WTC11 (cell line): ENCODE measurements at regions not wholly inside any gene's neighbourhood (a gene's known extent, or its start where the extent isn't known, plus 50 kb on each side); places are given as distances from the start of the nearest gene placed in this dataset.

Experiments
- ATAC-seq: fragments of 200-7000 bp; cut with Tn5 transposase; 2 replicates; pipeline ENCODE4 v1.10.0; 2021; ENCODE audit warnings: mild to moderate bottlenecking, moderate library complexity
- CTCF ChIA-PET: fragments of 300-600 bp; sonication (Branson Sonifier 250); formaldehyde crosslinking; loops from one replicate; lab custom pipeline; 2021; ENCODE audit warnings: antibody characterized with exemption; lab: Charles Lee
- POLR2A ChIA-PET: fragments of 350-600 bp; sonication (Branson Sonifier 250); formaldehyde crosslinking; loops from one replicate; lab custom pipeline; 2021; ENCODE audit warnings: antibody characterized with exemption; lab: Charles Lee
- DNase-seq: peaks from one replicate; pipeline ENCODE4 v3.0.0; 2021; ENCODE audit warnings: low spot score
- H3K27ac Mint-ChIP-seq: 2 replicates; pipeline ENCODE4 v1.8.0; 2021; ENCODE audit warnings: mixed read lengths
- H3K27me3 Mint-ChIP-seq: 2 replicates; pipeline ENCODE4 v1.8.0; 2021; ENCODE audit warnings: low read depth, mild to moderate bottlenecking, moderate library complexity, mixed read lengths
- H3K36me3 Mint-ChIP-seq: 2 replicates; pipeline ENCODE4 v1.8.0; 2021; ENCODE audit warnings: mixed read lengths
- H3K4me1 Mint-ChIP-seq: 2 replicates; pipeline ENCODE4 v1.8.0; 2022; ENCODE audit warnings: mixed read lengths
- H3K4me3 Mint-ChIP-seq: 2 replicates; pipeline ENCODE4 v1.8.0; 2021; ENCODE audit warnings: mild to moderate bottlenecking, moderate library complexity, mixed read lengths
- H3K9me3 Mint-ChIP-seq: 2 replicates; pipeline ENCODE4 v1.8.0; 2021; ENCODE audit warnings: mixed read lengths
- AFF4 ChIP-seq: sonication (generic); formaldehyde crosslinking; IDR thresholded peaks from 2 replicates; pipeline ENCODE4 v1.8.1; 2023; ENCODE audit warnings: mild to moderate bottlenecking, missing genetic modification reagents, borderline replicate concordance
- ATF1 ChIP-seq: sonication (generic); formaldehyde crosslinking; IDR thresholded peaks from 2 replicates; pipeline ENCODE4 v1.8.1; 2023; ENCODE audit warnings: mild to moderate bottlenecking, moderate library complexity, missing genetic modification reagents
- ATF2 ChIP-seq: sonication (generic); formaldehyde crosslinking; IDR thresholded peaks from 2 replicates; pipeline ENCODE4 v1.8.1; 2022; ENCODE audit warnings: low read depth, missing genetic modification reagents, borderline replicate concordance
- E2F5 ChIP-seq: sonication (generic); formaldehyde crosslinking; IDR thresholded peaks from 2 replicates; pipeline ENCODE4 v1.8.1; 2022; ENCODE audit warnings: mild to moderate bottlenecking, moderate library complexity, missing genetic modification reagents
- ELF4 ChIP-seq: sonication (generic); formaldehyde crosslinking; IDR thresholded peaks from 2 replicates; pipeline ENCODE4 v1.8.1; 2022; ENCODE audit warnings: low read depth, mild to moderate bottlenecking, moderate library complexity, missing genetic modification reagents
- FOXP4 ChIP-seq: sonication (generic); formaldehyde crosslinking; IDR thresholded peaks from 2 replicates; pipeline ENCODE4 v1.8.0; 2022; ENCODE audit warnings: mild to moderate bottlenecking, missing genetic modification reagents
- HMGA2 ChIP-seq: fragments of 250-450 bp; sonication (Bioruptor Pico); IDR thresholded peaks from 2 replicates; pipeline ENCODE4 v1.4.0; 2021; ENCODE audit warnings: mild to moderate bottlenecking, moderate library complexity
- HMGXB4 ChIP-seq: sonication (generic); formaldehyde crosslinking; IDR thresholded peaks from 2 replicates; pipeline ENCODE4 v1.8.1; 2023; ENCODE audit warnings: mild to moderate bottlenecking, moderate library complexity, missing genetic modification reagents
- MAX ChIP-seq: sonication (generic); formaldehyde crosslinking; IDR thresholded peaks from 2 replicates; pipeline ENCODE4 v1.8.0; 2022; ENCODE audit warnings: mild to moderate bottlenecking, missing genetic modification reagents
- MYBL2 ChIP-seq: sonication (generic); formaldehyde crosslinking; IDR thresholded peaks from 2 replicates; pipeline ENCODE4 v1.8.1; 2023; ENCODE audit warnings: mild to moderate bottlenecking, moderate library complexity, missing genetic modification reagents
- NR3C1 ChIP-seq: sonication (generic); formaldehyde crosslinking; conservative IDR thresholded peaks from 2 replicates; pipeline ENCODE4 v1.8.1; 2023; ENCODE audit warnings: low read depth, mild to moderate bottlenecking, missing genetic modification reagents
- SMAD3 ChIP-seq: sonication (generic); formaldehyde crosslinking; IDR thresholded peaks from 2 replicates; pipeline ENCODE4 v1.8.0; 2022; ENCODE audit warnings: missing genetic modification reagents, mild to moderate bottlenecking, borderline replicate concordance
- USF2 ChIP-seq: sonication (generic); formaldehyde crosslinking; IDR thresholded peaks from 2 replicates; pipeline ENCODE4 v1.8.1; 2023; ENCODE audit warnings: mild to moderate bottlenecking, missing genetic modification reagents, moderate library complexity
- ZBTB21 ChIP-seq: sonication (generic); formaldehyde crosslinking; IDR thresholded peaks from 2 replicates; pipeline ENCODE4 v1.8.1; 2023; ENCODE audit warnings: mild to moderate bottlenecking, missing genetic modification reagents, borderline replicate concordance
- ZMAT4 ChIP-seq: fragments of 250-450 bp; sonication (Bioruptor Pico); IDR thresholded peaks from 2 replicates; pipeline ENCODE4 v1.9.0; 2021; ENCODE audit warnings: mild to moderate bottlenecking
- ZNF121 ChIP-seq: sonication (generic); formaldehyde crosslinking; IDR thresholded peaks from 2 replicates; pipeline ENCODE4 v1.8.0; 2023; ENCODE audit warnings: missing genetic modification reagents
- ZNF138 ChIP-seq: sonication (generic); formaldehyde crosslinking; conservative IDR thresholded peaks from 2 replicates; pipeline ENCODE4 v1.8.1; 2022; ENCODE audit warnings: mild to moderate bottlenecking, moderate library complexity, missing genetic modification reagents

- DNase-seq: no peak
- CTCF ChIA-PET: interaction anchor here (1.2 kb wide), 1 partner anchor 69 kb away, joined by 4 read pairs; no protein-coding TSS in a partner anchor
- no peak overlapping the region for H3K27ac Mint-ChIP-seq
- TF ChIP-seq ATF1 (CRISPR knock-in tag) (no peak), ZNF121 (no peak), ATF2 (CRISPR knock-in tag) (no peak), ZMAT4 (CRISPR knock-in tag) (no peak), ELF4 (no peak), MAX (CRISPR knock-in tag) (no peak), HMGA2 (CRISPR knock-in tag) (no peak), AFF4 (CRISPR knock-in tag) (no peak), ZBTB21 (no peak), USF2 (CRISPR knock-in tag) (no peak), ZNF138 (CRISPR knock-in tag) (no peak), HMGXB4 (CRISPR knock-in tag) (no peak), E2F5 (no peak)
- TF ChIP-seq, all 79 proteins: peak for 0
- Mint-ChIP-seq H3K36me3 (peaks cover 4% of the 10 kb centered on the region), H3K27me3 (no peaks in the 10 kb centered on the region), H3K4me1 (peaks cover 16% of the 10 kb centered on the region), H3K4me3 (no peak overlapping the region), H3K9me3 (peaks cover 5% of the 10 kb centered on the region)
- POLR2A ChIA-PET: no interaction called here
- ATAC-seq: no peak
Measured at GRCh38 chr5:83404182-83404716, 67.3 kb upstream of the VCAN start.

GRCh38 chr5:83405662-83406061 is 65.9 kb upstream of the VCAN start:
- no peak overlapping the region for H3K4me3 Mint-ChIP-seq

More at GRCh38 chr5:83405662-83406061, 65.9 kb upstream of the VCAN start:
- POLR2A ChIA-PET: interaction anchor here (0.6 kb wide), 2 partner anchors 28 to 172 kb away, joined by 3 to 4 read pairs; no protein-coding TSS in a partner anchor
- no peak for DNase-seq
- Mint-ChIP-seq H3K36me3 (peaks cover 18% of the 10 kb centered on the region), H3K9me3 (peaks cover 20% of the 10 kb centered on the region), H3K27ac (no peak overlapping the region), H3K4me1 (peaks cover 16% of the 10 kb centered on the region), H3K27me3 (no peaks in the 10 kb centered on the region)
- TF ChIP-seq ZMAT4 (CRISPR knock-in tag): no peak
- TF ChIP-seq NR3C1 (CRISPR knock-in tag): no peak
- TF ChIP-seq SMAD3: no peak
- TF ChIP-seq FOXP4 (CRISPR knock-in tag): no peak
- no peak for TF ChIP-seq MYBL2 (CRISPR knock-in tag)
- no peak for ATAC-seq
- CTCF ChIA-PET: interaction anchor here (0.8 kb wide), 1 partner anchor 24 kb away, joined by 3 read pairs; no protein-coding TSS in a partner anchor
